ENCODE measurements at regions not wholly inside any gene's neighbourhood (a gene's known extent, or its start where the extent isn't known, plus 50 kb on each side); places are given as distances from the start of the nearest gene placed in this dataset.
A peak's percentile ranks its signal among the peaks of the same experiment; 100 is the strongest.
"Not testable (repeated sequence)": the region's sequence is repeated elsewhere in the genome, so short reads cannot be mapped to it uniquely, and the experiment has no call there.

- Histone ChIP-seq H2BK12ac (ENCODE audit: low read length in 2 of 2) (no peak overlapping the region), H3K27me3 (ENCODE audit: control insufficient read depth in 1 of 2, insufficient read depth in 1 of 2, low read length in 2 of 2) (no peaks in the 10 kb centered on the region), H2BK5ac (ENCODE audit: low read depth, low read length, poor library complexity, severe bottlenecking) (no peak overlapping the region), H3K9ac (ENCODE audit: low read length) (no peak overlapping the region), H3K14ac (ENCODE audit: low read length in 2 of 2) (no peak overlapping the region), H2AFZ (ENCODE audit: low read depth, low read length) (no peak overlapping the region), H3K4me3 (ENCODE audit: insufficient read depth in 1 of 2, low read depth in 1 of 2, low read length in 2 of 2) (no peak overlapping the region), H3K23ac (ENCODE audit: low read length in 2 of 2) (no peak overlapping the region), H2BK120ac (ENCODE audit: low read depth, low read length) (no peak overlapping the region), H3K36me3 (ENCODE audit: control insufficient read depth in 1 of 2, insufficient read depth in 2 of 2, low read depth in 1 of 2, low read length in 2 of 2) (no peaks in the 10 kb centered on the region), H3K4me2 (ENCODE audit: low read length, poor library complexity, severe bottlenecking) (no peak overlapping the region), H3K4ac (ENCODE audit: low read depth in 1 of 2, low read length in 2 of 2) (no peak overlapping the region), H3K9me3 (ENCODE audit: control insufficient read depth, low read length) (no peaks in the 10 kb centered on the region), H2BK15ac (ENCODE audit: low read depth, poor library complexity, severe bottlenecking) (no peak overlapping the region), H3K79me1 (replicated peaks; ENCODE audit: low read length, poor library complexity, severe bottlenecking) (no peaks in the 10 kb centered on the region), H2AK5ac (ENCODE audit: low read length, severe bottlenecking) (no peak overlapping the region), H3K18ac (ENCODE audit: low read depth in 1 of 2, low read length in 2 of 2) (no peak overlapping the region), H3K27ac (ENCODE audit: low read length, poor library complexity, severe bottlenecking) (no peak overlapping the region), H4K91ac (ENCODE audit: low read length) (no peak overlapping the region), H3K4me1 (ENCODE audit: control insufficient read depth, insufficient read depth, low read depth, low read length) (peaks cover 2% of the 10 kb centered on the region), H4K8ac (ENCODE audit: low read length) (no peak overlapping the region)
- WGBS = 85% methylated on average over 1 of the region's 1 CpG
- DNase-seq = peak; percentile 83
Measured at GRCh38 chr18:22705328-22705727, 227.8 kb upstream of the RBBP8 start.

GRCh38 chr18:22706025-22706424 lies 227.1 kb upstream of the RBBP8 start:
- not testable (repeated sequence) for H3K27me3 ChIP-seq (ENCODE audit: control insufficient read depth in 1 of 2, insufficient read depth in 1 of 2, low read length in 2 of 2); H3K4me1 ChIP-seq (ENCODE audit: control insufficient read depth, insufficient read depth, low read depth, low read length); H2AK5ac ChIP-seq (ENCODE audit: low read length, severe bottlenecking); H3K4ac ChIP-seq (ENCODE audit: low read depth in 1 of 2, low read length in 2 of 2); H3K23ac ChIP-seq (ENCODE audit: low read length in 2 of 2); H3K14ac ChIP-seq (ENCODE audit: low read length in 2 of 2); H4K91ac ChIP-seq (ENCODE audit: low read length); H3K18ac ChIP-seq (ENCODE audit: low read depth in 1 of 2, low read length in 2 of 2); H3K4me3 ChIP-seq (ENCODE audit: insufficient read depth in 1 of 2, low read depth in 1 of 2, low read length in 2 of 2); H2BK5ac ChIP-seq (ENCODE audit: low read depth, low read length, poor library complexity, severe bottlenecking); H4K8ac ChIP-seq (ENCODE audit: low read length); H2BK120ac ChIP-seq (ENCODE audit: low read depth, low read length); H3K4me2 ChIP-seq (ENCODE audit: low read length, poor library complexity, severe bottlenecking); H3K79me1 ChIP-seq (replicated peaks; ENCODE audit: low read length, poor library complexity, severe bottlenecking); H3K36me3 ChIP-seq (ENCODE audit: control insufficient read depth in 1 of 2, insufficient read depth in 2 of 2, low read depth in 1 of 2, low read length in 2 of 2); H2AFZ ChIP-seq (ENCODE audit: low read depth, low read length); H3K27ac ChIP-seq (ENCODE audit: low read length, poor library complexity, severe bottlenecking); H2BK15ac ChIP-seq (ENCODE audit: low read depth, poor library complexity, severe bottlenecking); DNase-seq; H3K9me3 ChIP-seq (ENCODE audit: control insufficient read depth, low read length); H3K9ac ChIP-seq (ENCODE audit: low read length); H2BK12ac ChIP-seq (ENCODE audit: low read length in 2 of 2)
- 97% methylated on average over 3 of the region's 3 CpGs for WGBS

- no peak overlapping the region for H3K9ac ChIP-seq (ENCODE audit: low read length)
- no peak overlapping the region for H2BK15ac ChIP-seq (ENCODE audit: low read depth, poor library complexity, severe bottlenecking)
- no peak overlapping the region for H3K4ac ChIP-seq (ENCODE audit: low read depth in 1 of 2, low read length in 2 of 2)
- no peak overlapping the region for H3K4me3 ChIP-seq (ENCODE audit: insufficient read depth in 1 of 2, low read depth in 1 of 2, low read length in 2 of 2)
- H3K79me1 ChIP-seq (replicated peaks; ENCODE audit: low read length, poor library complexity, severe bottlenecking) = no peaks in the 10 kb centered on the region
- H2AK5ac ChIP-seq (ENCODE audit: low read length, severe bottlenecking) = peak overlapping the region; percentile 17
- no peak overlapping the region for H2BK120ac ChIP-seq (ENCODE audit: low read depth, low read length)
- H3K23ac ChIP-seq (ENCODE audit: low read length in 2 of 2) = no peak overlapping the region
- DNase-seq = peak; percentile 65
- H3K36me3 ChIP-seq (ENCODE audit: control insufficient read depth in 1 of 2, insufficient read depth in 2 of 2, low read depth in 1 of 2, low read length in 2 of 2) = no peaks in the 10 kb centered on the region
- H3K4me1 ChIP-seq (ENCODE audit: control insufficient read depth, insufficient read depth, low read depth, low read length) = peaks cover 7% of the 10 kb centered on the region
- 50% methylated on average over 5 of the region's 5 CpGs for WGBS
- no peak overlapping the region for H4K91ac ChIP-seq (ENCODE audit: low read length)
- H3K14ac ChIP-seq (ENCODE audit: low read length in 2 of 2) = no peak overlapping the region
- H3K4me2 ChIP-seq (ENCODE audit: low read length, poor library complexity, severe bottlenecking) = no peak overlapping the region
- H2BK12ac ChIP-seq (ENCODE audit: low read length in 2 of 2) = no peak overlapping the region
- H2BK5ac ChIP-seq (ENCODE audit: low read depth, low read length, poor library complexity, severe bottlenecking) = no peak overlapping the region
- H3K9me3 ChIP-seq (ENCODE audit: control insufficient read depth, low read length) = no peaks in the 10 kb centered on the region
- H3K18ac ChIP-seq (ENCODE audit: low read depth in 1 of 2, low read length in 2 of 2) = no peak overlapping the region
- no peak overlapping the region for H3K27ac ChIP-seq (ENCODE audit: low read length, poor library complexity, severe bottlenecking)
- no peak overlapping the region for H2AFZ ChIP-seq (ENCODE audit: low read depth, low read length)
- no peaks in the 10 kb centered on the region for H3K27me3 ChIP-seq (ENCODE audit: control insufficient read depth in 1 of 2, insufficient read depth in 1 of 2, low read length in 2 of 2)
- no peak overlapping the region for H4K8ac ChIP-seq (ENCODE audit: low read length)
Measured at GRCh38 chr18:22709288-22710060, 223.7 kb upstream of the RBBP8 start.

- no peaks in the 10 kb centered on the region for H3K27me3 ChIP-seq (ENCODE audit: control insufficient read depth in 1 of 2, insufficient read depth in 1 of 2, low read length in 2 of 2)
- no peak overlapping the region for H3K14ac ChIP-seq (ENCODE audit: low read length in 2 of 2)
- 34% methylated on average over 4 of the region's 5 CpGs for WGBS
- H2BK5ac ChIP-seq (ENCODE audit: low read depth, low read length, poor library complexity, severe bottlenecking) = peak overlapping the region; percentile 48
- peak overlapping the region; percentile 19 for H2BK15ac ChIP-seq (ENCODE audit: low read depth, poor library complexity, severe bottlenecking)
- peak; percentile 46 for DNase-seq
- peak overlapping the region; percentile 52 to 90 for H3K18ac ChIP-seq (ENCODE audit: low read depth in 1 of 2, low read length in 2 of 2)
- H4K8ac ChIP-seq (ENCODE audit: low read length) = peak overlapping the region; percentile 81
- H2BK12ac ChIP-seq (ENCODE audit: low read length in 2 of 2) = peak overlapping the region in 1 of 2 experiments; percentile 75
- no peak overlapping the region for H4K91ac ChIP-seq (ENCODE audit: low read length)
- peak overlapping the region; percentile 96 for H3K4me2 ChIP-seq (ENCODE audit: low read length, poor library complexity, severe bottlenecking)
- peak overlapping the region; percentile 54 for H2AFZ ChIP-seq (ENCODE audit: low read depth, low read length)
- H2BK120ac ChIP-seq (ENCODE audit: low read depth, low read length) = no peak overlapping the region
- no peak overlapping the region for H2AK5ac ChIP-seq (ENCODE audit: low read length, severe bottlenecking)
- H3K4ac ChIP-seq (ENCODE audit: low read depth in 1 of 2, low read length in 2 of 2) = peak overlapping the region in 1 of 2 experiments; percentile 11
- no peak overlapping the region for H3K23ac ChIP-seq (ENCODE audit: low read length in 2 of 2)
- no peaks in the 10 kb centered on the region for H3K9me3 ChIP-seq (ENCODE audit: control insufficient read depth, low read length)
- no peaks in the 10 kb centered on the region for H3K36me3 ChIP-seq (ENCODE audit: control insufficient read depth in 1 of 2, insufficient read depth in 2 of 2, low read depth in 1 of 2, low read length in 2 of 2)
- H3K27ac ChIP-seq (ENCODE audit: low read length, poor library complexity, severe bottlenecking) = peak overlapping the region; percentile 95
- peaks cover 7% of the 10 kb centered on the region for H3K4me1 ChIP-seq (ENCODE audit: control insufficient read depth, insufficient read depth, low read depth, low read length)
- peak overlapping the region; percentile 86 for H3K9ac ChIP-seq (ENCODE audit: low read length)
- H3K79me1 ChIP-seq (replicated peaks; ENCODE audit: low read length, poor library complexity, severe bottlenecking) = no peaks in the 10 kb centered on the region
- H3K4me3 ChIP-seq (ENCODE audit: insufficient read depth in 1 of 2, low read depth in 1 of 2, low read length in 2 of 2) = peak overlapping the region; percentile 30 to 74
Measured at GRCh38 chr18:22710673-22711191, 222.4 kb upstream of the RBBP8 start.

Data from mesenchymal stem cell (in vitro differentiated cells and primary cell).